ENCODE measurements at regions not wholly inside any gene's neighbourhood (a gene's known extent, or its start where the extent isn't known, plus 50 kb on each side); places are given as distances from the start of the nearest gene placed in this dataset.

DNA sequence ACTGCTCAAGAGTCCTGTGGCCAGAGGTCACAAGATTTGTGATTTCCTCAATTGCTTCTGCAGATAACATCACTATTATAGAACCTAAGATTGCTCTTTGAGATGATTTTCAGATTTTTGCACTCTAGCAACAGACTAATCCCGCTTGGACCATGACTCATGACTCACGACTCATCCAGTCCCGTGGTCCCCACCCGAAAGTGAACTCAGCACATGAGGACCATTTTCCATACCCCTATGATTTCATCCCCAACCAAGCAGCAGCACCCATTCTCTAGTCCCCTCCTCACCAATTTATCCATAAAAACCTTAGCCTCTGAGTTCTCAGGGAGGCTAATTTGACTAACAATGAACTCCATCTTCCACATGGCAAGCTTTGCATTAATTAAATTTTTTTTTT is 106.3 kb upstream of the ALCAM start:
- H3K36me3 Mint-ChIP-seq (ENCODE audit: unreplicated experiment): peaks cover 5% of the 10 kb centered on the region
- H3K4me1 Mint-ChIP-seq (ENCODE audit: low read depth, unreplicated experiment): peaks cover 25% of the 10 kb centered on the region
- H3K27me3 Mint-ChIP-seq (ENCODE audit: unreplicated experiment): peaks cover 1% of the 10 kb centered on the region
- H3K27ac Mint-ChIP-seq (ENCODE audit: unreplicated experiment): peak overlapping the region; percentile 23
- DNase-seq: no peak
- H3K4me3 Mint-ChIP-seq (ENCODE audit: unreplicated experiment): no peak overlapping the region
- peaks cover 2% of the 10 kb centered on the region for H3K9me3 Mint-ChIP-seq (ENCODE audit: unreplicated experiment)
- no peak for TF ChIP-seq CTCF (IDR thresholded peaks at IDR 0.05; ENCODE audit: partially characterized antibody, unreplicated experiment)

DNA sequence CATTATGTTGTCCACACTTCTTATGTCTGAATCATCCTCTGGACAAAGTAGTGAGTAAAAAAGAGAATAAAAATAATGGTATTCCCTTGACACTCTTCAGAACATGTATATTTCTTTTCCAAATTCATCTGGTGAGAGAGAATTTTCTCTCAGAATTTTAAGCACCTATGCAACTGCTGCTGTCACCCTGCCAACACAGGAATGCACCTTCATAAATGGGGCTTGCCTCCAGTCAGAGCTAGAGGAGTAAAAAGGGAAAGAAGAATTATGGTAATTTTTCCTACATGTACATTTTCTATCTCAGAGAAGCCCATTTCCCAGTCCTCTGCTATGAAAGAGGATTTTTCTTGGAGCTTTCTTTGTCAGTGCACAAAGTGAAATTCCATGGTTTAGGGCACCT is 92.2 kb upstream of the ALCAM start:
- TF ChIP-seq CTCF (IDR thresholded peaks at IDR 0.05; ENCODE audit: partially characterized antibody, unreplicated experiment): no peak
- H3K9me3 Mint-ChIP-seq (ENCODE audit: unreplicated experiment): no peaks in the 10 kb centered on the region
- H3K27ac Mint-ChIP-seq (ENCODE audit: unreplicated experiment): no peak overlapping the region
- H3K4me1 Mint-ChIP-seq (ENCODE audit: low read depth, unreplicated experiment): no peaks in the 10 kb centered on the region
- H3K27me3 Mint-ChIP-seq (ENCODE audit: unreplicated experiment): no peaks in the 10 kb centered on the region
- DNase-seq: no peak
- H3K36me3 Mint-ChIP-seq (ENCODE audit: unreplicated experiment): no peaks in the 10 kb centered on the region
- no peak overlapping the region for H3K4me3 Mint-ChIP-seq (ENCODE audit: unreplicated experiment)

- H3K4me3 Mint-ChIP-seq (ENCODE audit: unreplicated experiment): no peak overlapping the region
- no peaks in the 10 kb centered on the region for H3K27me3 Mint-ChIP-seq (ENCODE audit: unreplicated experiment)
- no peaks in the 10 kb centered on the region for H3K9me3 Mint-ChIP-seq (ENCODE audit: unreplicated experiment)
These were observed 91.8 kb upstream of the ALCAM start for GRCh38 chr3:105274958-105275357.

GRCh38 chr3:105277656-105278055 is 89.1 kb upstream of the ALCAM start:
- no peaks in the 10 kb centered on the region for H3K9me3 Mint-ChIP-seq (ENCODE audit: unreplicated experiment)
- H3K27ac Mint-ChIP-seq (ENCODE audit: unreplicated experiment): no peak overlapping the region
- TF ChIP-seq CTCF (IDR thresholded peaks at IDR 0.05; ENCODE audit: partially characterized antibody, unreplicated experiment): no peak
- H3K27me3 Mint-ChIP-seq (ENCODE audit: unreplicated experiment): no peaks in the 10 kb centered on the region
- no peaks in the 10 kb centered on the region for H3K36me3 Mint-ChIP-seq (ENCODE audit: unreplicated experiment)
- no peaks in the 10 kb centered on the region for H3K4me1 Mint-ChIP-seq (ENCODE audit: low read depth, unreplicated experiment)
- no peak overlapping the region for H3K4me3 Mint-ChIP-seq (ENCODE audit: unreplicated experiment)
- DNase-seq: no peak

More at GRCh38 chr3:105274958-105275357, 91.8 kb upstream of the ALCAM start:
- Mint-ChIP-seq H3K27ac (ENCODE audit: unreplicated experiment) (no peak overlapping the region), H3K4me1 (ENCODE audit: low read depth, unreplicated experiment) (no peaks in the 10 kb centered on the region), H3K36me3 (ENCODE audit: unreplicated experiment) (no peaks in the 10 kb centered on the region)
- TF ChIP-seq CTCF (IDR thresholded peaks at IDR 0.05; ENCODE audit: partially characterized antibody, unreplicated experiment): no peak
- no peak for DNase-seq

- TF ChIP-seq CTCF (IDR thresholded peaks at IDR 0.05; ENCODE audit: partially characterized antibody, unreplicated experiment): no peak
- H3K36me3 Mint-ChIP-seq (ENCODE audit: unreplicated experiment): no peaks in the 10 kb centered on the region
- no peaks in the 10 kb centered on the region for H3K27me3 Mint-ChIP-seq (ENCODE audit: unreplicated experiment)
- H3K4me3 Mint-ChIP-seq (ENCODE audit: unreplicated experiment): no peak overlapping the region
- no peak for DNase-seq
- no peaks in the 10 kb centered on the region for H3K4me1 Mint-ChIP-seq (ENCODE audit: low read depth, unreplicated experiment)
- no peaks in the 10 kb centered on the region for H3K9me3 Mint-ChIP-seq (ENCODE audit: unreplicated experiment)
- H3K27ac Mint-ChIP-seq (ENCODE audit: unreplicated experiment): no peak overlapping the region
These were observed 88.0 kb upstream of the ALCAM start for GRCh38 chr3:105278688-105279087.
